GM21515 (cell line): ENCODE measurements at regions not wholly inside any gene's neighbourhood (a gene's known extent, or its start where the extent isn't known, plus 50 kb on each side); places are given as distances from the start of the nearest gene placed in this dataset.
"Not testable (repeated sequence)": the region's sequence is repeated elsewhere in the genome, so short reads cannot be mapped to it uniquely, and the experiment has no call there.

Source experiments
- ATAC-seq: cut with Tn5 transposase; IDR thresholded peaks from one replicate; pipeline ENCODE4 v1.9.1; 2021; ENCODE audit not compliant: unreplicated experiment

- ATAC-seq = no peak
These were observed 127.2 kb upstream of the SLIT2 start for GRCh38 chr4:20124317-20125026.

- no peak for ATAC-seq
These were observed 129.3 kb upstream of the SLIT2 start for GRCh38 chr4:20122198-20122988.

- no peak for ATAC-seq
These were observed 132.6 kb upstream of the SLIT2 start for GRCh38 chr4:20119141-20119540.

- no peak for ATAC-seq
These were observed 142.3 kb upstream of the SLIT2 start for GRCh38 chr4:20109391-20109790.

GRCh38 chr4:20106921-20107320, 144.8 kb upstream of the SLIT2 start:
- no peak for ATAC-seq

- ATAC-seq = no peak
These were observed 149.9 kb upstream of the SLIT2 start for GRCh38 chr4:20101831-20102230.

GRCh38 chr4:20096911-20097310, 154.8 kb upstream of the SLIT2 start:
- no peak for ATAC-seq

GRCh38 chr4:20095805-20096541, 155.7 kb upstream of the SLIT2 start:
- ATAC-seq = no peak

- ATAC-seq = no peak
These were observed 159.9 kb upstream of the SLIT2 start for GRCh38 chr4:20091781-20092180.

GRCh38 chr4:20087522-20087911, 164.2 kb upstream of the SLIT2 start:
- no peak for ATAC-seq

- ATAC-seq = no peak
These were observed 164.7 kb upstream of the SLIT2 start for GRCh38 chr4:20086799-20087521.

GRCh38 chr4:20086067-20086798, 165.5 kb upstream of the SLIT2 start:
- ATAC-seq = no peak

GRCh38 chr4:20085653-20086052, 166.1 kb upstream of the SLIT2 start:
- no peak for ATAC-seq

GRCh38 chr4:20085156-20085555, 166.5 kb upstream of the SLIT2 start:
- ATAC-seq = no peak

GRCh38 chr4:20084488-20084887, 167.2 kb upstream of the SLIT2 start:
- no peak for ATAC-seq

GRCh38 chr4:20078644-20079043, 173.1 kb upstream of the SLIT2 start:
- ATAC-seq = no peak

GRCh38 chr4:20075248-20075871, 176.3 kb upstream of the SLIT2 start:
- ATAC-seq = no peak

GRCh38 chr4:20074450-20074849, 177.3 kb upstream of the SLIT2 start:
- no peak for ATAC-seq

GRCh38 chr4:20065952-20066351, 185.8 kb upstream of the SLIT2 start:
- ATAC-seq = no peak

GRCh38 chr4:20062857-20063256, 188.8 kb upstream of the SLIT2 start:
- not testable (repeated sequence) for ATAC-seq
